Tibial nerve (tissue), 4 donors: ENCODE measurements at regions not wholly inside any gene's neighbourhood (a gene's known extent, or its start where the extent isn't known, plus 50 kb on each side); places are given as distances from the start of the nearest gene placed in this dataset.

Experiments used
- CTCF ChIP-seq, 5 experiments: fragments of 200-600 bp in 3 of 5; fragments of 450-650 bp in 2 of 5; sonication (generic) in 3 of 5; IDR thresholded peaks; one replicate each; pipeline ENCODE4 v1.5.1; 2016 to 2019; ENCODE audit warnings: antibody characterized with exemption in 5 of 5, mild to moderate bottlenecking in 3 of 5, moderate library complexity in 2 of 5
- EP300 ChIP-seq, 2 donors: sonication (generic); formaldehyde crosslinking; IDR thresholded peaks; one replicate each; pipeline ENCODE4 v1.6.1; 2017; ENCODE audit warnings: antibody characterized with exemption in 2 of 2, mild to moderate bottlenecking in 1 of 2
- POLR2A ChIP-seq, 2 donors: fragments of 450-650 bp; IDR thresholded peaks; one replicate each; pipeline ENCODE4 v1.6.1; 2017; ENCODE audit warnings: antibody characterized with exemption in 2 of 2, mild to moderate bottlenecking in 2 of 2, moderate library complexity in 2 of 2

DNA sequence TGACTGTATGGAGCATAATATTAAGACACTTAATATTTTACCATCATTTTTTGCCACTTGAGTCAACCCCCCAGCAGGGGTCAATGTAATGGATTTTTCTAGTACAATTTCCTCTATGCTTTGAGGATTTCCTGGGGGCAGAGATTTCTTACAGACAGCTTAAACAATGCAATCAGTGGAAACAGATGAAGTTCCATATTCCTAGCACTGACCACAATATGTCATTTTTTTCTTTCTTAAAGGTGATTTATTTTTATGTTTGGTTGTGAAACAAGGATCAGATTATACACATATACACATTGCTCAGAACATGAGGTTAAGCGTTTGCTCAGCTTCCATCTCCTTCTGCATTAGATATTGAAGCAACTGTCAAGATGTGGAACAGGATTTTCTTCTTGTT lies 82.0 kb upstream of the ID4 start:
- no peak for TF ChIP-seq EP300 (IDR thresholded peaks at IDR 0.05)
- no peak for TF ChIP-seq POLR2A (IDR thresholded peaks at IDR 0.05)
- TF ChIP-seq CTCF (IDR thresholded peaks at IDR 0.05), result no peak
